ENCODE measurements at regions not wholly inside any gene's neighbourhood (a gene's known extent, or its start where the extent isn't known, plus 50 kb on each side); places are given as distances from the start of the nearest gene placed in this dataset.

- H3K9ac ChIP-seq (ENCODE audit: low read length): no peak overlapping the region
- H3K4me3 ChIP-seq (ENCODE audit: low read length): no peak overlapping the region
- no peaks in the 10 kb centered on the region for H3K27me3 ChIP-seq (ENCODE audit: control insufficient read depth, insufficient read depth, low read length)
- H3K9me3 ChIP-seq (ENCODE audit: control insufficient read depth, low read length): no peaks in the 10 kb centered on the region
- no peaks in the 10 kb centered on the region for H3K4me1 ChIP-seq (ENCODE audit: control insufficient read depth, insufficient read depth, low read length)
- H3K36me3 ChIP-seq (ENCODE audit: control insufficient read depth, insufficient read depth, low read length): no peaks in the 10 kb centered on the region
Observed at GRCh38 chr11:70511345-70511744, 113.0 kb downstream of the CTTN start.

- Histone ChIP-seq H3K27me3 (ENCODE audit: control insufficient read depth, insufficient read depth, low read length) (no peaks in the 10 kb centered on the region), H3K4me3 (ENCODE audit: low read length) (no peak overlapping the region), H3K9ac (ENCODE audit: low read length) (no peak overlapping the region), H3K4me1 (ENCODE audit: control insufficient read depth, insufficient read depth, low read length) (no peaks in the 10 kb centered on the region), H3K36me3 (ENCODE audit: control insufficient read depth, insufficient read depth, low read length) (no peaks in the 10 kb centered on the region), H3K9me3 (ENCODE audit: control insufficient read depth, low read length) (no peaks in the 10 kb centered on the region)
Observed at GRCh38 chr11:70512716-70513115, 114.4 kb downstream of the CTTN start.

GRCh38 chr11:70517203-70517602 lies 118.9 kb downstream of the CTTN start:
- H3K27me3 ChIP-seq (ENCODE audit: control insufficient read depth, insufficient read depth, low read length): no peaks in the 10 kb centered on the region
- H3K36me3 ChIP-seq (ENCODE audit: control insufficient read depth, insufficient read depth, low read length): no peaks in the 10 kb centered on the region
- H3K9me3 ChIP-seq (ENCODE audit: control insufficient read depth, low read length): no peaks in the 10 kb centered on the region
- no peaks in the 10 kb centered on the region for H3K4me1 ChIP-seq (ENCODE audit: control insufficient read depth, insufficient read depth, low read length)
- no peak overlapping the region for H3K9ac ChIP-seq (ENCODE audit: low read length)
- no peak overlapping the region for H3K4me3 ChIP-seq (ENCODE audit: low read length)

DNA sequence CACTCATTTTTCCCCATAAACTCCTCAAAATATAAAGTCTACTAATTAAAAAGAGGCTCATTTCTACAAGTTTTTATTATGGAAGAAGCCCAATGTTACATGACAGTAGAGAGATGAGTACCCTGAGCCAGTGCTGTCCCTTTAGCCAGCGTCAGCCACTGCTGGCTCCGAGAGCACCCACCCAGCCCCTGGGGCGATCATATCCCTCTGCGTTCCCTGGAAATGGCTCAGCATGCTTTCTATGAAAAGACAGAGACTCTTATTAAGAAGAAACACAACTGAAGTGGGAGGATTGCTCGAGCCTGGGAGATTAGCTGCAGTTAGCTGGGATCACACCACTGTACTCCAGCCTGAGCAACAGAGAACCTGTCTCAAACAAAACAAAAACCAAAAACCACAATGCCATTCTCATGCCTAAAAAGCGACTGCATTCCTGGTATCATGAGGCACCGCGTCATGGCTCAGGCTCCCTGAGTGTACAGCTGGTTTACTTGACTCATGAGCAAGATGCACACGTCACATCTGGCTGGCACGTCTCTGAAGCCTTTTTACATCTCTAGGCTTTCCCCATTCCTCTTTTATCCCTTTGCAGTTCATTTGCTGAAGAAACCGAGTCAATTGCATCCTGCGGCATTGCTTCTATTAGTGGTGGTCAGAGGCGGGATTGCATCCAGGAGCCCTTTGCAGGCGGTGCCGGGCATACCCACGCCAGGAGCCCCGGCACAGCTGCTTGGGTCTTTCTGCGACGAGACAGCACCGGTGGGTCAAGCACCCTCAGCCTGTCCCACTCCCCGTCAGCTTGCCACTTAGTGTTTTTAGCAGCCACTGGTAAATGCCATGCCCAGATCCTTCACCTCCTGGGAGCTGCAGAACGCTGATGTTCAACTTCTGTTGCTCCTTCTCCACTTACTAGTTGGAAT lies 119.9 kb downstream of the CTTN start:
- no peaks in the 10 kb centered on the region for H3K9me3 ChIP-seq (ENCODE audit: control insufficient read depth, low read length)
- H3K4me3 ChIP-seq (ENCODE audit: low read length): no peak overlapping the region
- peaks cover 4% of the 10 kb centered on the region for H3K4me1 ChIP-seq (ENCODE audit: control insufficient read depth, insufficient read depth, low read length)
- no peaks in the 10 kb centered on the region for H3K36me3 ChIP-seq (ENCODE audit: control insufficient read depth, insufficient read depth, low read length)
- H3K27me3 ChIP-seq (ENCODE audit: control insufficient read depth, insufficient read depth, low read length): no peaks in the 10 kb centered on the region
- no peak overlapping the region for H3K9ac ChIP-seq (ENCODE audit: low read length)

DNA sequence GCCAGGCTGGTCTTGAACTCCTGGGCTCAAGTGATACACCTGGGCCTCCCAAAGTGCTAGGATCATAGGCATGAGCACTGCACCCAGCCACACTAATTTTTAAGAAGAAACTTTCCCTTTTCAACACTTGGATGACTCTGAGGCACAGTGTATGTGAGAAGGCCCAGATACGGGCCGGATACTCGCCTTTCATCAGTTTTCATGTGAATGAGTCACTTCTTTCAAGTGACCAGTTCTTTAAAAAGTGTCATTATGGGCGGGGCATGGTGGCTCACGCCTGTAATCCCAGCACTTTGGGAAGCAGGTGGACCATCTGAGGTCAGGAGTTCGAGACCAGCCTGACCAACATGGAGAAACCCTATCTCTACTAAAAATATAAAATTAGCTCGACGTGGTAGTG lies 120.8 kb downstream of the CTTN start:
- Histone ChIP-seq H3K36me3 (ENCODE audit: control insufficient read depth, insufficient read depth, low read length) (no peaks in the 10 kb centered on the region), H3K4me1 (ENCODE audit: control insufficient read depth, insufficient read depth, low read length) (peaks cover 6% of the 10 kb centered on the region), H3K9me3 (ENCODE audit: control insufficient read depth, low read length) (no peaks in the 10 kb centered on the region), H3K27me3 (ENCODE audit: control insufficient read depth, insufficient read depth, low read length) (no peaks in the 10 kb centered on the region), H3K4me3 (ENCODE audit: low read length) (no peak overlapping the region), H3K9ac (ENCODE audit: low read length) (no peak overlapping the region)

- no peaks in the 10 kb centered on the region for H3K27me3 ChIP-seq (ENCODE audit: control insufficient read depth, insufficient read depth, low read length)
- no peak overlapping the region for H3K4me3 ChIP-seq (ENCODE audit: low read length)
- H3K9me3 ChIP-seq (ENCODE audit: control insufficient read depth, low read length): no peaks in the 10 kb centered on the region
- no peaks in the 10 kb centered on the region for H3K36me3 ChIP-seq (ENCODE audit: control insufficient read depth, insufficient read depth, low read length)
- H3K4me1 ChIP-seq (ENCODE audit: control insufficient read depth, insufficient read depth, low read length): peaks cover 6% of the 10 kb centered on the region
- no peak overlapping the region for H3K9ac ChIP-seq (ENCODE audit: low read length)
Observed at GRCh38 chr11:70521475-70522308, 123.4 kb downstream of the CTTN start.

GRCh38 chr11:70522309-70522592 lies 123.9 kb downstream of the CTTN start:
- peaks cover 6% of the 10 kb centered on the region for H3K4me1 ChIP-seq (ENCODE audit: control insufficient read depth, insufficient read depth, low read length)
- no peak overlapping the region for H3K9ac ChIP-seq (ENCODE audit: low read length)
- no peaks in the 10 kb centered on the region for H3K27me3 ChIP-seq (ENCODE audit: control insufficient read depth, insufficient read depth, low read length)
- no peaks in the 10 kb centered on the region for H3K36me3 ChIP-seq (ENCODE audit: control insufficient read depth, insufficient read depth, low read length)
- no peaks in the 10 kb centered on the region for H3K9me3 ChIP-seq (ENCODE audit: control insufficient read depth, low read length)
- H3K4me3 ChIP-seq (ENCODE audit: low read length): no peak overlapping the region

DNA sequence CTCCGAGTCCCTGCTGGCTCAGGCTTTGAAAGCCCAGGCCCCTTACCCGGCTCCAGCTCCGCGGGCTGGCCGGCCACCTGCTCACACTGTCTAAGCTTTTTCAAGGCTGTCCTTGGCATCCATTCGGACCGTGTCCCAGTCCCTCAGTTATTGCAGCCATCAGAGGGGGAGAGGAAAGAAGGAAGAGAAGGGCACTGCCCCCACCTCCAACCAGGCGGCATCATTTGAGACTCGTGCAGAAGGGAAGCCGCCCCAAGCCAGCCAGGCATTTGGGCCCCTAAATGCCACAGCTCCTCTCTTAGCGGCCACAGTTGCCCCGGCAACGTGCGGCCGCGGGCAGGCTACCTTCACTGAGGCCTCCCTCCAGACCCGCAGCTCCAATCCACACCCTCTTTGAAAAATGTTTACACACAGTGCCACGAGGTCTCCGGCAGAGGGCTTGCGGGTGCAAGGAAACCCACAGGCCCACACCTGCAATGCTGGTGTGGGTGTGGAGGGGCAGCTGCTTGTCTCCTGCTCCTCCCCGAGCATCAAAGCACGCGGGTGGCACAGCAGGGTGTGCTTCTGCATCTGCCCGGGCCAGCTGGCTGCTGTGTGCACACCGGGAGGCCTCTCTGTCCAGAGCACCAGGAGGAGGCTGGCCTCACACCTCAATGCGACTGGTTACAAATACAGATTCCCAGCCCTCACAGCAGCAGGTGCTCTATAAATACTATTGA lies 124.4 kb downstream of the CTTN start:
- no peaks in the 10 kb centered on the region for H3K36me3 ChIP-seq (ENCODE audit: control insufficient read depth, insufficient read depth, low read length)
- no peak overlapping the region for H3K9ac ChIP-seq (ENCODE audit: low read length)
- H3K9me3 ChIP-seq (ENCODE audit: control insufficient read depth, low read length): no peaks in the 10 kb centered on the region
- no peak overlapping the region for H3K4me3 ChIP-seq (ENCODE audit: low read length)
- H3K27me3 ChIP-seq (ENCODE audit: control insufficient read depth, insufficient read depth, low read length): no peaks in the 10 kb centered on the region
- H3K4me1 ChIP-seq (ENCODE audit: control insufficient read depth, insufficient read depth, low read length): peaks cover 6% of the 10 kb centered on the region

DNA sequence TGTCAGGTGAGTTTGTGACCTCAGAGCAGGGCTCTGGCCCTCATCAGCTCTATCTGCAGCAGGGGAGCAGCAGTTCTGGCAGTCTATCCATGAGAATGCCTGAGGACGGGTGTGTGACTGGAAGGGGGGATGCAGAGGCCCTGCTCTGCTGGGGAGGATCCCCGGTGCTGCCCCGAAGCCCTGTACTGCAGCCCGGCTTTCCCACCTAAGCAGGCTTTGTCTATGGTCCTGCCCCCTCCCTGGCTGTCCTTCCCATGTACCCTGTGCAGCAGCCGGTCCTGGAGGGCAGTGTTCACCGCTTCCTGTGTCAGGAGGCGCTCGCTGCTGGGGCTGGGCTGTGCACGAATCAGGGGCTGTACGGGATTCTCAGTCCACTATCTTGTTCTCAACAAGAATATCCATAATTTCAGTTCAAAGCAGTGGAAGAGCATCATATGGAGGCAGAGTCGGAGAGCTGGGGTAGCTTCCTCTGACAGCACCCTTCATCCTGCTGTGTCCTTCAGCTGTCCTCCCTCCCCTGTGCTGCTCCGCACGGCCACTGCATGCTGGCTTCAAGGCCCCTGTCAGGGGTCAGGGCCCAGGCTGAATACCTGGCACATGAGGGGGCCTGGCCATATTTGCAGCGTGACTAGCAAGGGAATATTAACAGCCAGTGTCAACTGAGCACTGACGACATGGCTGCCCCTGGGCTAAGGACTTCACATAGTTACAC lies 125.2 kb downstream of the CTTN start:
- H3K36me3 ChIP-seq (ENCODE audit: control insufficient read depth, insufficient read depth, low read length): no peaks in the 10 kb centered on the region
- H3K9ac ChIP-seq (ENCODE audit: low read length): no peak overlapping the region
- no peaks in the 10 kb centered on the region for H3K9me3 ChIP-seq (ENCODE audit: control insufficient read depth, low read length)
- no peak overlapping the region for H3K4me3 ChIP-seq (ENCODE audit: low read length)
- no peaks in the 10 kb centered on the region for H3K27me3 ChIP-seq (ENCODE audit: control insufficient read depth, insufficient read depth, low read length)
- H3K4me1 ChIP-seq (ENCODE audit: control insufficient read depth, insufficient read depth, low read length): peaks cover 6% of the 10 kb centered on the region

DNA sequence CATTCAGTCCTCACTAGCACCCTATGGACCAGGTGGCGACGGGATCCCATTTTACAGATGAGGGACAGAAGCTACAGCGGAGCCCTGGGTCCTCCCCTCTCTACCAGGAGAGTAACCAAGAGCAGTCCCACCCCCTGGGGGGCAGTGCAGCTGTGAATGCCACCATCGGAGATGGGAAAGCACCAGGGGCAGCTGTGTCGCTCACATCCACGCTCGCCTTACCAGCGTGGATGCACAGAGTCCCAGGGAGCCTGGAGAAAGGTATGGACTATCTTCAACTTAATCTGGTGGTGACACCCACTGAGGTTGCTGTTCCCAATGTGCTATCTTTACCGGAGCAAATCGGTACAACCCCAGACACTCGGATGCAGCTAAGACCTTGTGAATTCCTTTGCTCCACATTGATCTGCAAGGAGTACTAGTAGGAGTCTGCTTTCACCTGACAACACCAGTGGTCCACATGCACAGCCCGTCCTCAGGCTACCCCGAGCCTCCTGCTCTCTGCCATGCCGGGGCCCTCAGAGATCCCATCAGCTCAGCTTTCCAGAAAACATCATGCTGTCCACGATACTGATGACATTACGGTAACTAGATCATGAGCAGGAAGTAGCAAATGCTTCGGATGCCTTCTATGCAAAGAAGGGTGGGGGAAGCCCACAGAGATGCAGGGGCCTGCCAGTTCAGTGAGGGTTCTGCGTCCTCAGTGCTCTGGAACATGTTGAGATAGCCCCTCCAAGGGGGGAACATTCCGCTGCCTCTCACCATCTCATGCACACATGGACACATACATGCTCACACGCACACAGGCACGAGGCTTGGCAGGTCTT lies 126.0 kb downstream of the CTTN start:
- no peak overlapping the region for H3K9ac ChIP-seq (ENCODE audit: low read length)
- no peaks in the 10 kb centered on the region for H3K36me3 ChIP-seq (ENCODE audit: control insufficient read depth, insufficient read depth, low read length)
- no peaks in the 10 kb centered on the region for H3K9me3 ChIP-seq (ENCODE audit: control insufficient read depth, low read length)
- no peaks in the 10 kb centered on the region for H3K27me3 ChIP-seq (ENCODE audit: control insufficient read depth, insufficient read depth, low read length)
- H3K4me3 ChIP-seq (ENCODE audit: low read length): no peak overlapping the region
- peaks cover 6% of the 10 kb centered on the region for H3K4me1 ChIP-seq (ENCODE audit: control insufficient read depth, insufficient read depth, low read length)

DNA sequence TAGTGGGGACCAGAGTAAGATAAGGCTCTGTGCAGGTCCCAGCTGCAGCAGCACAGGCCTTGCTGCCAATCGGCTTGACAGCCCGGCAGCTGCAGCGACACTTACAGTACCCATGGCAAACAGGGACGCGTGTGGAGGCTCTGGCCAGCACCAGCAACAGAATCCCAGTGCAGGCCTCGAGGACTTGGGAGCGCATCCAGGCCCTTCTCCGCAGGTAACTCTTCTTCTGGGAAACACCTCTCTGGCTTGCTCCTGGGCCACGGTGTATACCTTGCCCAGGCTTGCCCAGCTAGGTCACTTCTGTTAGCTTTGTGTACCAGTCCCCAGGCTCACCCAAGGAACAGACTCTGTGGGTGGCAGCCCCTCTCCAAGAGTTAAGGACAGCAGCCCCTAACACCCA lies 126.7 kb downstream of the CTTN start:
- Histone ChIP-seq H3K9me3 (ENCODE audit: control insufficient read depth, low read length) (no peaks in the 10 kb centered on the region), H3K4me1 (ENCODE audit: control insufficient read depth, insufficient read depth, low read length) (peaks cover 6% of the 10 kb centered on the region), H3K4me3 (ENCODE audit: low read length) (no peak overlapping the region), H3K36me3 (ENCODE audit: control insufficient read depth, insufficient read depth, low read length) (no peaks in the 10 kb centered on the region), H3K27me3 (ENCODE audit: control insufficient read depth, insufficient read depth, low read length) (no peaks in the 10 kb centered on the region), H3K9ac (ENCODE audit: low read length) (no peak overlapping the region)

Measured in mucosa of stomach (tissue), 1 donor.